Adrenal gland (tissue), 9 donors: ENCODE measurements at regions not wholly inside any gene's neighbourhood (a gene's known extent, or its start where the extent isn't known, plus 50 kb on each side); places are given as distances from the start of the nearest gene placed in this dataset.

Experiments used
- DNase-seq, 7 donors: peaks; one replicate each; pipeline ENCODE4 v3.0.0-alpha.2; 2019 to 2020
- H3K27ac ChIP-seq, 5 donors: fragments of 200-600 bp; sonication (generic) in 4 of 5; 1 replicate in 3 of 5; 2 replicates in 2 of 5; pipeline versions ENCODE4 v1.5.1 to v1.8.0; 2016 to 2020; ENCODE audit warnings: mild to moderate bottlenecking in 1 of 5
- H3K27me3 ChIP-seq: fragments of 200-600 bp; 2 replicates; pipeline ENCODE4 v1.8.0; 2021
- H3K36me3 ChIP-seq, 2 donors: fragments of 200-600 bp; replicated peaks in 1 of 2; 1 replicate in 1 of 2; 2 replicates in 1 of 2; pipeline versions ENCODE4 v1.5.1 to v1.8.0; 2018 to 2022
- H3K4me1 ChIP-seq, 2 donors: fragments of 200-600 bp; replicated peaks in 1 of 2; 1 replicate in 1 of 2; 2 replicates in 1 of 2; pipeline versions ENCODE4 v1.5.1 to v1.8.0; 2018 to 2021
- H3K4me3 ChIP-seq, 4 donors: fragments of 200-600 bp; sonication (generic) in 3 of 4; one replicate each; pipeline ENCODE4 v1.5.1; 2016 to 2018
- H3K9me3 ChIP-seq, 3 donors: fragments of 200-600 bp; sonication (generic) in 1 of 3; replicated peaks in 1 of 3; 1 replicate in 2 of 3; 2 replicates in 1 of 3; pipeline versions ENCODE4 v1.5.1 to v1.8.0; 2016 to 2021
- POLR2A ChIP-seq, 2 donors: fragments of 450-650 bp; IDR thresholded peaks; one replicate each; pipeline ENCODE4 v1.6.1; 2017; ENCODE audit warnings: antibody characterized with exemption in 2 of 2, mild to moderate bottlenecking in 2 of 2, moderate library complexity in 1 of 2
- WGBS, 4 donors: extraction: QIAGEN DNeasy Blood & Tissue Kit in 2 of 4; methylation state at CpG; one replicate each; pipeline versions ENCODE4 v1.1.5 to v1.1.7; 2013 to 2017; 5-methylcytosine and 5-hydroxymethylcytosine counted together
- intact Hi-C, 2 donors: fragments of 100-400 bp; cut with DNase I; formaldehyde crosslinking; loops; one replicate each; pipeline versions ENCODE4 v1.14.1 to v1.15.0; 2022 to 2023
- TF ChIP-seq, protein P1 (sequence below), 6 experiments: fragments of 450-650 bp in 4 of 6; fragments of 200-600 bp in 2 of 6; sonication (generic) in 1 of 6; IDR thresholded peaks; 1 replicate in 5 of 6; 2 replicates in 1 of 6; pipeline versions ENCODE4 v1.5.1 to v1.8.0; 2016 to 2021; ENCODE audit warnings: antibody characterized with exemption in 6 of 6, mild to moderate bottlenecking in 2 of 6, moderate library complexity in 1 of 6
- donor health status: healthy with polysubstance abuse.
- donor health status: Bipolar disorder and iron deficiency.
- donor health status: DM: yes; HTN: yes; CAD: no.
- donor health status: DM: no; HTN: no; CAD: no.
- donor health status: DM: no; HTN: no; CAD: no.

GRCh38 chr5:93331863-93332262, 249.2 kb downstream of the NR2F1-AS1 start:
- DNase-seq: no peak
- Histone ChIP-seq H3K27ac (no peak overlapping the region), H3K27me3 (no peaks in the 10 kb centered on the region), H3K36me3 (no peaks in the 10 kb centered on the region), H3K4me1 (no peaks in the 10 kb centered on the region), H3K9me3 (no peaks in the 10 kb centered on the region), H3K4me3 (no peak overlapping the region)
- TF ChIP-seq, protein P1, sequence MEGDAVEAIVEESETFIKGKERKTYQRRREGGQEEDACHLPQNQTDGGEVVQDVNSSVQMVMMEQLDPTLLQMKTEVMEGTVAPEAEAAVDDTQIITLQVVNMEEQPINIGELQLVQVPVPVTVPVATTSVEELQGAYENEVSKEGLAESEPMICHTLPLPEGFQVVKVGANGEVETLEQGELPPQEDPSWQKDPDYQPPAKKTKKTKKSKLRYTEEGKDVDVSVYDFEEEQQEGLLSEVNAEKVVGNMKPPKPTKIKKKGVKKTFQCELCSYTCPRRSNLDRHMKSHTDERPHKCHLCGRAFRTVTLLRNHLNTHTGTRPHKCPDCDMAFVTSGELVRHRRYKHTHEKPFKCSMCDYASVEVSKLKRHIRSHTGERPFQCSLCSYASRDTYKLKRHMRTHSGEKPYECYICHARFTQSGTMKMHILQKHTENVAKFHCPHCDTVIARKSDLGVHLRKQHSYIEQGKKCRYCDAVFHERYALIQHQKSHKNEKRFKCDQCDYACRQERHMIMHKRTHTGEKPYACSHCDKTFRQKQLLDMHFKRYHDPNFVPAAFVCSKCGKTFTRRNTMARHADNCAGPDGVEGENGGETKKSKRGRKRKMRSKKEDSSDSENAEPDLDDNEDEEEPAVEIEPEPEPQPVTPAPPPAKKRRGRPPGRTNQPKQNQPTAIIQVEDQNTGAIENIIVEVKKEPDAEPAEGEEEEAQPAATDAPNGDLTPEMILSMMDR (IDR thresholded peaks at IDR 0.05): no peak
- no peak for TF ChIP-seq POLR2A (IDR thresholded peaks at IDR 0.05)
- WGBS, 4 donors: 67 to 95% (median 83%) methylated on average over 3 of the region's 3 CpGs
- intact Hi-C loops: no loop called here

GRCh38 chr5:93331241-93331640, 249.8 kb downstream of the NR2F1-AS1 start:
- Histone ChIP-seq H3K9me3 (no peaks in the 10 kb centered on the region), H3K27me3 (no peaks in the 10 kb centered on the region), H3K4me3 (no peak overlapping the region), H3K36me3 (no peaks in the 10 kb centered on the region), H3K27ac (no peak overlapping the region), H3K4me1 (no peaks in the 10 kb centered on the region)
- 92 to 96% (median 95%) methylated on average over 1 of the region's 1 CpG for WGBS, 4 donors
- intact Hi-C loops: no loop called here
- no peak for DNase-seq
- no peak for TF ChIP-seq POLR2A (IDR thresholded peaks at IDR 0.05)
- TF ChIP-seq, protein P1 (IDR thresholded peaks at IDR 0.05): no peak

GRCh38 chr5:93330506-93330905, 250.5 kb downstream of the NR2F1-AS1 start:
- no peak for DNase-seq
- no peak overlapping the region for H3K4me3 ChIP-seq
- H3K27ac ChIP-seq: no peak overlapping the region
- no peaks in the 10 kb centered on the region for H3K27me3 ChIP-seq
- no peaks in the 10 kb centered on the region for H3K36me3 ChIP-seq
- intact Hi-C loops: no loop called here
- no peaks in the 10 kb centered on the region for H3K9me3 ChIP-seq
- no peak for TF ChIP-seq POLR2A (IDR thresholded peaks at IDR 0.05)
- TF ChIP-seq, protein P1 (IDR thresholded peaks at IDR 0.05): no peak
- 40 to 85% (median 56%) methylated on average over 2 of the region's 2 CpGs for WGBS, 4 donors
- H3K4me1 ChIP-seq: no peaks in the 10 kb centered on the region

DNA sequence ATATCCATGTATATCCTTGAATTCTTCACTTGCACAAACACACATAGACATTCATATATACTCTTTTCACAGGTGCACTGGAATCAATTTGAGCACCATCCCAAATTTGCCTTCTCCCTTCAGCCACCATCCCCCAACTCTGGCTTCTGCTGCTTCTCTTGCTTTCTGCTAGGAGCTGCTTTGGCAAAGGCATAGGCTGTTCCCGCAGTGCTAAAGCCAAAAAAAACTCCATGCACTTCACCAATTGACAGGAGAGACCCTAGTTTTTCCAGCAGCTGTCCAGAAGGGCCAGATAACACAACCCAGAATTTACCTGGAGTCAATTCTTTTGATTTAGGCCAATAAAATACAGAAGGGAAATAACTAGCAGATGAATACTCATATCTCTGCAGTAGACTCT, 251.3 kb downstream of the NR2F1-AS1 start:
- Histone ChIP-seq H3K4me1 (no peaks in the 10 kb centered on the region), H3K9me3 (no peaks in the 10 kb centered on the region), H3K27me3 (no peaks in the 10 kb centered on the region), H3K36me3 (no peaks in the 10 kb centered on the region), H3K4me3 (no peak overlapping the region), H3K27ac (no peak overlapping the region)
- intact Hi-C loops: no loop called here
- no peak for TF ChIP-seq POLR2A (IDR thresholded peaks at IDR 0.05)
- TF ChIP-seq, protein P1 (IDR thresholded peaks at IDR 0.05): no peak
- WGBS, 4 donors: 74 to 86% (median 78%) methylated on average over 1 of the region's 1 CpG
- no peak for DNase-seq
